BJ (cell line): ENCODE measurements at regions not wholly inside any gene's neighbourhood (a gene's known extent, or its start where the extent isn't known, plus 50 kb on each side); places are given as distances from the start of the nearest gene placed in this dataset.

Source experiments
- CTCF ChIA-PET: fragments of 350-600 bp; formaldehyde crosslinking; extraction: SDS; loops from one replicate; lab custom pipeline; 2021; ENCODE audit warnings: antibody characterized with exemption, inconsistent platforms; lab: Yijun Ruan, JAX
- POLR2A ChIA-PET: fragments of 300-600 bp; sonication (Branson Sonifier 250); formaldehyde crosslinking; extraction: SDS; loops from one replicate; lab custom pipeline; 2021; ENCODE audit warnings: antibody characterized with exemption; lab: Charles Lee
- DNase-seq: peaks from one replicate; pipeline ENCODE4 v3.0.0-alpha.2; 2011; ENCODE audit warnings: low read depth
- H3K27me3 ChIP-seq: 2 replicates; pipeline ENCODE4 v1.6.0; 2011; ENCODE audit warnings: low read length; ENCODE audit not compliant: control insufficient read depth, insufficient read depth
- H3K36me3 ChIP-seq: 2 replicates; pipeline ENCODE4 v1.5.1; 2011; ENCODE audit warnings: low read length; ENCODE audit not compliant: control insufficient read depth, insufficient read depth
- H3K4me3 ChIP-seq: 2 replicates; pipeline ENCODE4 v1.5.1; 2011; ENCODE audit warnings: low read depth, mild to moderate bottlenecking, control low read depth, low read length
- TF ChIP-seq, protein P1 (sequence below): IDR thresholded peaks from 2 replicates; pipeline ENCODE4 v1.5.1; 2011; ENCODE audit warnings: low read depth, mild to moderate bottlenecking, control low read depth, inconsistent platforms, low read length, moderate library complexity; ENCODE audit not compliant: insufficient read depth

DNA sequence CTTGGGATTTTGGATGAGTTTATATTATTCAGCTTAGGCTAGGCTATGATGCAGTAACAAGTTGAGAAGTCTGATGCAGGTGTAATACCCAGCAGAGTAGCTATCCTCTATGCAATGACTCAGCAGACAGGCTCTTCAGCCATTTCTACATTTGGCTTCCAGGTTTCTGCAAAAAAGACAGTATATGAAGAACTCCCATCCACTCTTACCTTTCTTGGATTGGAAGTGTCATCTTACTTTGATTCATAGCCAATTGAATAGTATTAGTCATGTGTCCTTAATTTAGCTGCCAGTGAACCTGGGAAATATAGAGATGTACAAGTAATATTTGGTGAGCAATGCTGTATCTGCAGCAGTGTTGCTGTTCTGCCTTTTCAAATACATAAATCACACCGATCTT lies 127.8 kb upstream of the NPSR1 start:
- H3K36me3 ChIP-seq: no peaks in the 10 kb centered on the region

DNA sequence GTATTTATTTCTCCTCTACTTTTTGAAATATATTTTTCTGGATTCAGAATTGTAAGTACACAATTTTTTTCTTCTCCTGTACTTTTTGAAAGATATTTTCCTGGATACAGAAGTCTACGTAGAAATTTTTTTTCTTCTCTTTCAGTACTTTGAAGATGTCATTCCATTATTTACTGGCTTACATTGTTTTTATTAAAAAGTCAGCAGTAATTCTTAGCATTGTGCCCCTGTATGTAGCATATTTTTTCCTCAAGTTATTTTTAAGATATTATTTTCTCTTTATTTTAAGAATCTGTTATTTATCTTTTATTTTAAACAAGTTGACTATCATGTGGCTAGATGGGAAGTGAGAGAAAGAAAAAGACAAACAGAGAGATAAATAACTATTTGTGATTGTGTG lies 119.0 kb upstream of the NPSR1 start:
- no peaks in the 10 kb centered on the region for H3K27me3 ChIP-seq
- TF ChIP-seq, protein P1, sequence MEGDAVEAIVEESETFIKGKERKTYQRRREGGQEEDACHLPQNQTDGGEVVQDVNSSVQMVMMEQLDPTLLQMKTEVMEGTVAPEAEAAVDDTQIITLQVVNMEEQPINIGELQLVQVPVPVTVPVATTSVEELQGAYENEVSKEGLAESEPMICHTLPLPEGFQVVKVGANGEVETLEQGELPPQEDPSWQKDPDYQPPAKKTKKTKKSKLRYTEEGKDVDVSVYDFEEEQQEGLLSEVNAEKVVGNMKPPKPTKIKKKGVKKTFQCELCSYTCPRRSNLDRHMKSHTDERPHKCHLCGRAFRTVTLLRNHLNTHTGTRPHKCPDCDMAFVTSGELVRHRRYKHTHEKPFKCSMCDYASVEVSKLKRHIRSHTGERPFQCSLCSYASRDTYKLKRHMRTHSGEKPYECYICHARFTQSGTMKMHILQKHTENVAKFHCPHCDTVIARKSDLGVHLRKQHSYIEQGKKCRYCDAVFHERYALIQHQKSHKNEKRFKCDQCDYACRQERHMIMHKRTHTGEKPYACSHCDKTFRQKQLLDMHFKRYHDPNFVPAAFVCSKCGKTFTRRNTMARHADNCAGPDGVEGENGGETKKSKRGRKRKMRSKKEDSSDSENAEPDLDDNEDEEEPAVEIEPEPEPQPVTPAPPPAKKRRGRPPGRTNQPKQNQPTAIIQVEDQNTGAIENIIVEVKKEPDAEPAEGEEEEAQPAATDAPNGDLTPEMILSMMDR: no peak
- no peak for DNase-seq
- ChIA-PET POLR2A (no interaction called here), CTCF (no interaction called here)
- H3K4me3 ChIP-seq: no peak overlapping the region
- no peaks in the 10 kb centered on the region for H3K36me3 ChIP-seq

More for the DNA sequence above, 127.8 kb upstream of the NPSR1 start:
- no peaks in the 10 kb centered on the region for H3K27me3 ChIP-seq
- DNase-seq: no peak
- POLR2A ChIA-PET: no interaction called here
- TF ChIP-seq, protein P1: no peak
- H3K4me3 ChIP-seq: no peak overlapping the region
- CTCF ChIA-PET: no interaction called here

DNA sequence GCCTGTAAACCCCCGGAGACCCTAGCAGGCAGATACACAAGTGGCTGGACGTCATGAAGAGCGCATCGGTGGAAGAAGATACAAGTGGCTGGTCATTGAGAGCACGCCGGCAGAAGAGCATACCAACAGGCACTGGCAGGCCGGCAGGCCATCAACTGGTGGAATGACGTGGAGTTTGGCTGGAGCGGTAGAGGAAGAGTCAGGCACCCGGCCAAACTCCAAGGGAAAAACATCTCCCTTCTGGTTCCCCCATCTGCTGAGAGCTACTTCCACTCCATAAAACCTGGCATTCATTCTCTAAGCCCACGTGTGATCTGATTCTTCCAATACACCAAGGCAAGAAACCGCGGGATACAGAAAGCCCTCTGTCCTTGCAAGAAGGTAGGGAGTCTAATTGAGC lies 113.4 kb upstream of the NPSR1 start:
- no peak for DNase-seq
- Histone ChIP-seq H3K36me3 (no peaks in the 10 kb centered on the region), H3K4me3 (no peak overlapping the region), H3K27me3 (no peaks in the 10 kb centered on the region)
- ChIA-PET POLR2A (no interaction called here), CTCF (no interaction called here)
- TF ChIP-seq, protein P1: no peak

DNA sequence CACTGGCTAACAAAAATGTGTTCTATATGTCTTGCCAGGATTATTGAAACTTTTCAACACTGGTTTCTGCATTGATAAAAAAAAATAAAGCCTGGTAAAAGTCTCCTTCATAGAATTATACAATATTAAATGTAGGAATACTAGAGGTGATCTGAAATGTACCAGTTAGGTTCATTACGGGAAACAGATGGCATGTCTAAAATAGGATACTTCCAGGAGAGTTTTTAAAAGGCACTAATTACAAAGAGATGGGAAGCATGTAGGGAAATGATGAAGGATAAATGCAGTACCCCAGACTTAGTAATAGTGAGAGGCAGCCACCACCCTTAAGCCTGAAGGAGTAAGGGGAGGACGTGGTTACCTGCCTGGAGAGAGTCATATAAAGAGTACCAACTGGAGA lies 107.0 kb upstream of the NPSR1 start:
- POLR2A ChIA-PET: no interaction called here
- TF ChIP-seq, protein P1: no peak
- H3K27me3 ChIP-seq: no peaks in the 10 kb centered on the region
- DNase-seq: no peak
- H3K4me3 ChIP-seq: no peak overlapping the region
- CTCF ChIA-PET: no interaction called here
- no peaks in the 10 kb centered on the region for H3K36me3 ChIP-seq

DNA sequence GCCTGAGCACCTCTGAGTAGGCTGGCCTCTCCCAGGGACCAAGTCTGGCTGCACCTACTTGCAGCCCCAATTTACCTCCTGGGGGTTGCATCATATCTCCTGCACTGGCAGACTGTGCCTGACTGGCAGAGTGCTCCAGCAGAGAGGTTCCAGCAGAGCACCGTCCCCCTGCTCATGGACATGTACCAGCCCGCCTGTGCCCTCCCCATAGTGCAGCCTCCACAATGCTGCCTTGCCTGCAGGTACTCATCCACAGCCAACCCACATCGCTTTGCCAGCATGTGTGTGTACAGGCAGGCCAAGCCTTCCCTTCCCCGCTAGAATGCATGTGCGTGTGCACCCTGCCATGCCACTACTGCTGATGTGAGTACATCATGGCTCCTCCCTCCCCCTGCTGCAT lies 105.5 kb upstream of the NPSR1 start:
- TF ChIP-seq, protein P1: no peak
- no peak for DNase-seq
- H3K36me3 ChIP-seq: no peaks in the 10 kb centered on the region
- no peak overlapping the region for H3K4me3 ChIP-seq
- CTCF ChIA-PET: no interaction called here
- no peaks in the 10 kb centered on the region for H3K27me3 ChIP-seq
- POLR2A ChIA-PET: no interaction called here
